ENCODE measurements at regions not wholly inside any gene's neighbourhood (a gene's known extent, or its start where the extent isn't known, plus 50 kb on each side); places are given as distances from the start of the nearest gene placed in this dataset.
A peak's percentile ranks its signal among the peaks of the same experiment; 100 is the strongest.
"Not testable (repeated sequence)": the region's sequence is repeated elsewhere in the genome, so short reads cannot be mapped to it uniquely, and the experiment has no call there.

GRCh38 chr18:51355841-51356240, 158.4 kb upstream of the MEX3C start:
- no peak for DNase-seq
- H3K36me3 ChIP-seq (ENCODE audit: control insufficient read depth, insufficient read depth, low read length), result no peaks in the 10 kb centered on the region
- Mint-ChIP-seq H3K27me3 (peaks cover 14% of the 10 kb centered on the region), H3K4me1 (peaks cover 0 to under 1% (median 0%) of the 10 kb centered on the region in 4 donors), H3K36me3 (no peaks in the 10 kb centered on the region), H3K27ac (no peak overlapping the region), H3K9me3 (no peaks in the 10 kb centered on the region), H3K4me3 (no peak overlapping the region)
- no peaks in the 10 kb centered on the region for H3K4me1 ChIP-seq (ENCODE audit: control insufficient read depth, insufficient read depth, low read length, poor library complexity, severe bottlenecking)
- no peaks in the 10 kb centered on the region for H3K27me3 ChIP-seq (ENCODE audit: control insufficient read depth, insufficient read depth, low read length)
- no peak overlapping the region for H3K4me3 ChIP-seq (ENCODE audit: low read depth, low read length)
- H3K9me3 ChIP-seq (ENCODE audit: control insufficient read depth in 2 of 2, low read length in 2 of 2), result no peaks in the 10 kb centered on the region
- no peak overlapping the region for H3K27ac ChIP-seq (ENCODE audit: insufficient read depth, low read length, poor library complexity, severe bottlenecking)
- no peak for ATAC-seq (ENCODE audit: low read depth in 2 of 2)

- H3K36me3 ChIP-seq (ENCODE audit: control insufficient read depth, insufficient read depth, low read length); H3K27me3 ChIP-seq (ENCODE audit: control insufficient read depth, insufficient read depth, low read length); H3K27ac ChIP-seq (ENCODE audit: insufficient read depth, low read length, poor library complexity, severe bottlenecking); H3K9me3 Mint-ChIP-seq; H3K27me3 Mint-ChIP-seq; ATAC-seq (ENCODE audit: low read depth in 2 of 2); H3K27ac Mint-ChIP-seq; H3K36me3 Mint-ChIP-seq; H3K4me3 Mint-ChIP-seq; H3K4me1 ChIP-seq (ENCODE audit: control insufficient read depth, insufficient read depth, low read length, poor library complexity, severe bottlenecking); H3K9me3 ChIP-seq (ENCODE audit: control insufficient read depth in 2 of 2, low read length in 2 of 2); DNase-seq; H3K4me3 ChIP-seq (ENCODE audit: low read depth, low read length): not testable (repeated sequence)
- peaks cover 0 to 11% (median 4%) of the 10 kb centered on the region in 4 donors for H3K4me1 Mint-ChIP-seq
Observed at GRCh38 chr18:51360301-51360700, 162.8 kb upstream of the MEX3C start.

- Histone ChIP-seq H3K4me3 (ENCODE audit: low read depth, low read length) (no peak overlapping the region), H3K27ac (ENCODE audit: insufficient read depth, low read length, poor library complexity, severe bottlenecking) (no peak overlapping the region), H3K27me3 (ENCODE audit: control insufficient read depth, insufficient read depth, low read length) (no peaks in the 10 kb centered on the region), H3K4me1 (ENCODE audit: control insufficient read depth, insufficient read depth, low read length, poor library complexity, severe bottlenecking) (no peaks in the 10 kb centered on the region), H3K9me3 (ENCODE audit: control insufficient read depth in 2 of 2, low read length in 2 of 2) (no peaks in the 10 kb centered on the region), H3K36me3 (ENCODE audit: control insufficient read depth, insufficient read depth, low read length) (no peaks in the 10 kb centered on the region)
- H3K36me3 Mint-ChIP-seq, result no peaks in the 10 kb centered on the region
- no peaks in the 10 kb centered on the region for H3K27me3 Mint-ChIP-seq
- peak in 1 of 3 donors; percentile 41 for DNase-seq
- no peak overlapping the region for H3K27ac Mint-ChIP-seq
- H3K4me3 Mint-ChIP-seq, result peak overlapping the region in 1 of 4 donors; percentile 27
- ATAC-seq (ENCODE audit: low read depth in 2 of 2), result no peak
- H3K4me1 Mint-ChIP-seq, result peaks cover 0 to 11% (median 4%) of the 10 kb centered on the region in 4 donors
- no peaks in the 10 kb centered on the region for H3K9me3 Mint-ChIP-seq
Observed at GRCh38 chr18:51361130-51361860, 163.8 kb upstream of the MEX3C start.

- Mint-ChIP-seq H3K27me3 (peaks cover 9% of the 10 kb centered on the region), H3K36me3 (no peaks in the 10 kb centered on the region), H3K4me1 (peaks cover 0 to 11% (median 4%) of the 10 kb centered on the region in 4 donors), H3K9me3 (no peaks in the 10 kb centered on the region), H3K27ac (no peak overlapping the region), H3K4me3 (no peak overlapping the region)
- H3K9me3 ChIP-seq (ENCODE audit: control insufficient read depth in 2 of 2, low read length in 2 of 2), result no peaks in the 10 kb centered on the region
- no peaks in the 10 kb centered on the region for H3K27me3 ChIP-seq (ENCODE audit: control insufficient read depth, insufficient read depth, low read length)
- H3K36me3 ChIP-seq (ENCODE audit: control insufficient read depth, insufficient read depth, low read length), result no peaks in the 10 kb centered on the region
- H3K4me1 ChIP-seq (ENCODE audit: control insufficient read depth, insufficient read depth, low read length, poor library complexity, severe bottlenecking), result no peaks in the 10 kb centered on the region
- H3K27ac ChIP-seq (ENCODE audit: insufficient read depth, low read length, poor library complexity, severe bottlenecking), result no peak overlapping the region
- no peak overlapping the region for H3K4me3 ChIP-seq (ENCODE audit: low read depth, low read length)
- no peak for ATAC-seq (ENCODE audit: low read depth in 2 of 2)
- no peak for DNase-seq
Observed at GRCh38 chr18:51363384-51363783, 165.9 kb upstream of the MEX3C start.

GRCh38 chr18:51370996-51371395, 173.5 kb upstream of the MEX3C start:
- Mint-ChIP-seq H3K27ac (no peak overlapping the region), H3K27me3 (peaks cover 9% of the 10 kb centered on the region), H3K9me3 (peaks cover 0 to 7% (median 3%) of the 10 kb centered on the region in 7 donors), H3K4me3 (no peak overlapping the region), H3K36me3 (no peaks in the 10 kb centered on the region), H3K4me1 (no peaks in the 10 kb centered on the region)
- Histone ChIP-seq H3K36me3 (ENCODE audit: control insufficient read depth, insufficient read depth, low read length) (no peaks in the 10 kb centered on the region), H3K4me1 (ENCODE audit: control insufficient read depth, insufficient read depth, low read length, poor library complexity, severe bottlenecking) (no peaks in the 10 kb centered on the region), H3K27me3 (ENCODE audit: control insufficient read depth, insufficient read depth, low read length) (peaks cover 3% of the 10 kb centered on the region), H3K4me3 (ENCODE audit: low read depth, low read length) (no peak overlapping the region), H3K27ac (ENCODE audit: insufficient read depth, low read length, poor library complexity, severe bottlenecking) (no peak overlapping the region), H3K9me3 (ENCODE audit: control insufficient read depth in 2 of 2, low read length in 2 of 2) (peaks cover 0 to 4% of the 10 kb centered on the region in 2 experiments)
- no peak for ATAC-seq (ENCODE audit: low read depth in 2 of 2)
- DNase-seq, result no peak

GRCh38 chr18:51371929-51372328, 174.4 kb upstream of the MEX3C start:
- H3K4me1 ChIP-seq (ENCODE audit: control insufficient read depth, insufficient read depth, low read length, poor library complexity, severe bottlenecking), result no peaks in the 10 kb centered on the region
- H3K36me3 ChIP-seq (ENCODE audit: control insufficient read depth, insufficient read depth, low read length), result no peaks in the 10 kb centered on the region
- no peak for DNase-seq
- H3K27ac ChIP-seq (ENCODE audit: insufficient read depth, low read length, poor library complexity, severe bottlenecking), result no peak overlapping the region
- peaks cover 3% of the 10 kb centered on the region for H3K27me3 ChIP-seq (ENCODE audit: control insufficient read depth, insufficient read depth, low read length)
- H3K27ac Mint-ChIP-seq, result no peak overlapping the region
- H3K4me3 ChIP-seq (ENCODE audit: low read depth, low read length), result no peak overlapping the region
- H3K4me3 Mint-ChIP-seq, result no peak overlapping the region
- no peak for ATAC-seq (ENCODE audit: low read depth in 2 of 2)
- H3K9me3 Mint-ChIP-seq, result peaks cover 0 to 7% (median 3%) of the 10 kb centered on the region in 7 donors
- peaks cover 7% of the 10 kb centered on the region for H3K27me3 Mint-ChIP-seq
- H3K36me3 Mint-ChIP-seq, result no peaks in the 10 kb centered on the region
- H3K4me1 Mint-ChIP-seq, result no peaks in the 10 kb centered on the region
- H3K9me3 ChIP-seq (ENCODE audit: control insufficient read depth in 2 of 2, low read length in 2 of 2), result peaks cover 0 to 4% of the 10 kb centered on the region in 2 experiments

GRCh38 chr18:51382081-51382480, 184.6 kb upstream of the MEX3C start:
- Histone ChIP-seq H3K4me3 (ENCODE audit: low read depth, low read length) (no peak overlapping the region), H3K27ac (ENCODE audit: insufficient read depth, low read length, poor library complexity, severe bottlenecking) (no peak overlapping the region), H3K36me3 (ENCODE audit: control insufficient read depth, insufficient read depth, low read length) (no peaks in the 10 kb centered on the region), H3K27me3 (ENCODE audit: control insufficient read depth, insufficient read depth, low read length) (no peaks in the 10 kb centered on the region), H3K9me3 (ENCODE audit: control insufficient read depth in 2 of 2, low read length in 2 of 2) (no peaks in the 10 kb centered on the region), H3K4me1 (ENCODE audit: control insufficient read depth, insufficient read depth, low read length, poor library complexity, severe bottlenecking) (no peaks in the 10 kb centered on the region)
- ATAC-seq (ENCODE audit: low read depth in 2 of 2) (no peak), DNase-seq (no peak)
- Mint-ChIP-seq H3K4me3 (no peak overlapping the region), H3K9me3 (peaks cover 0 to 2% (median 0%) of the 10 kb centered on the region in 7 donors), H3K27ac (no peak overlapping the region), H3K27me3 (no peaks in the 10 kb centered on the region), H3K36me3 (no peaks in the 10 kb centered on the region), H3K4me1 (no peaks in the 10 kb centered on the region)

GRCh38 chr18:51383116-51383515, 185.6 kb upstream of the MEX3C start:
- H3K27me3 ChIP-seq (ENCODE audit: control insufficient read depth, insufficient read depth, low read length), result no peaks in the 10 kb centered on the region
- Mint-ChIP-seq H3K4me3 (no peak overlapping the region), H3K9me3 (peaks cover 0 to 1% (median 0%) of the 10 kb centered on the region in 7 donors), H3K27me3 (peaks cover under 1% of the 10 kb centered on the region), H3K27ac (no peak overlapping the region), H3K4me1 (no peaks in the 10 kb centered on the region), H3K36me3 (no peaks in the 10 kb centered on the region)
- no peak overlapping the region for H3K4me3 ChIP-seq (ENCODE audit: low read depth, low read length)
- DNase-seq (no peak), ATAC-seq (ENCODE audit: low read depth in 2 of 2) (no peak)
- no peaks in the 10 kb centered on the region for H3K4me1 ChIP-seq (ENCODE audit: control insufficient read depth, insufficient read depth, low read length, poor library complexity, severe bottlenecking)
- no peaks in the 10 kb centered on the region for H3K9me3 ChIP-seq (ENCODE audit: control insufficient read depth in 2 of 2, low read length in 2 of 2)
- H3K36me3 ChIP-seq (ENCODE audit: control insufficient read depth, insufficient read depth, low read length), result no peaks in the 10 kb centered on the region
- no peak overlapping the region for H3K27ac ChIP-seq (ENCODE audit: insufficient read depth, low read length, poor library complexity, severe bottlenecking)
